ENCODE measurements at regions not wholly inside any gene's neighbourhood (a gene's known extent, or its start where the extent isn't known, plus 50 kb on each side); places are given as distances from the start of the nearest gene placed in this dataset.

GRCh38 chr6:145498425-145498824 is 236.9 kb downstream of the EPM2A start:
- TF ChIP-seq CTCF (IDR thresholded peaks at IDR 0.05; ENCODE audit: unreplicated experiment): no peak
- Mint-ChIP-seq H3K4me1 (no peaks in the 10 kb centered on the region), H3K27me3 (ENCODE audit: low read depth) (peaks cover 4% of the 10 kb centered on the region), H3K36me3 (peaks cover 2% of the 10 kb centered on the region), H3K4me3 (no peak overlapping the region), H3K9me3 (peaks cover 20% of the 10 kb centered on the region), H3K27ac (no peak overlapping the region)
- no peak for DNase-seq (ENCODE audit: low spot score in 2 of 2, unreplicated experiment in 2 of 2)

GRCh38 chr6:145502416-145502815 is 232.9 kb downstream of the EPM2A start:
- peaks cover 4% of the 10 kb centered on the region for H3K27me3 Mint-ChIP-seq (ENCODE audit: low read depth)
- H3K4me1 Mint-ChIP-seq: peaks cover 6% of the 10 kb centered on the region
- H3K4me3 Mint-ChIP-seq: no peak overlapping the region
- TF ChIP-seq CTCF (IDR thresholded peaks at IDR 0.05; ENCODE audit: unreplicated experiment): no peak
- DNase-seq (ENCODE audit: low spot score in 2 of 2, unreplicated experiment in 2 of 2): no peak
- H3K36me3 Mint-ChIP-seq: no peaks in the 10 kb centered on the region
- no peak overlapping the region for H3K27ac Mint-ChIP-seq
- H3K9me3 Mint-ChIP-seq: peaks cover 7% of the 10 kb centered on the region

GRCh38 chr6:145506136-145506535 is 229.2 kb downstream of the EPM2A start:
- Mint-ChIP-seq H3K4me3 (no peak overlapping the region), H3K4me1 (peaks cover 6% of the 10 kb centered on the region), H3K27ac (no peak overlapping the region), H3K36me3 (peaks cover 7% of the 10 kb centered on the region), H3K9me3 (peaks cover 37% of the 10 kb centered on the region), H3K27me3 (ENCODE audit: low read depth) (no peaks in the 10 kb centered on the region)
- no peak for DNase-seq (ENCODE audit: low spot score in 2 of 2, unreplicated experiment in 2 of 2)
- TF ChIP-seq CTCF (IDR thresholded peaks at IDR 0.05; ENCODE audit: unreplicated experiment): no peak

DNA sequence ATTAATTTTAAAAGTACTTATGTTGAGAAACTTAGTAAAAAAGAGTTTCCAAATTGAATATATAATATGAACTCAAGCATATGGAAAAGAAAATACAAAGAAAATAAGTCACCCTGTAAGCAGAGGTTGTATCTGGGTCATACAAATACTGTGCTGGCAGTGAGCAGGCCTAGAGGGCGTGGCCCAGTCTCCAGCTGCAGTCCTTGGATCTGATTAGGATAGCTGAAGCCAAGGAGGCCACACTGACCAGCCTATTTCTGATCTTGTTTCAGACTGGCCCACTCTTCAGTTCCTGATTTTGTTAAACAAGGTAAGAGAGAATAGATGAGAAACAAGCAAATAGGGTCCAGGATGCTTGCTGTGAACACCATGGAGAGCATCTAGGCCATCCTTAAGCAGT is 228.8 kb downstream of the EPM2A start:
- no peak for DNase-seq (ENCODE audit: low spot score in 2 of 2, unreplicated experiment in 2 of 2)
- TF ChIP-seq CTCF (IDR thresholded peaks at IDR 0.05; ENCODE audit: unreplicated experiment): no peak
- H3K27ac Mint-ChIP-seq: no peak overlapping the region
- H3K27me3 Mint-ChIP-seq (ENCODE audit: low read depth): no peaks in the 10 kb centered on the region
- no peak overlapping the region for H3K4me3 Mint-ChIP-seq
- peaks cover 7% of the 10 kb centered on the region for H3K36me3 Mint-ChIP-seq
- peaks cover 6% of the 10 kb centered on the region for H3K4me1 Mint-ChIP-seq
- peaks cover 41% of the 10 kb centered on the region for H3K9me3 Mint-ChIP-seq

DNA sequence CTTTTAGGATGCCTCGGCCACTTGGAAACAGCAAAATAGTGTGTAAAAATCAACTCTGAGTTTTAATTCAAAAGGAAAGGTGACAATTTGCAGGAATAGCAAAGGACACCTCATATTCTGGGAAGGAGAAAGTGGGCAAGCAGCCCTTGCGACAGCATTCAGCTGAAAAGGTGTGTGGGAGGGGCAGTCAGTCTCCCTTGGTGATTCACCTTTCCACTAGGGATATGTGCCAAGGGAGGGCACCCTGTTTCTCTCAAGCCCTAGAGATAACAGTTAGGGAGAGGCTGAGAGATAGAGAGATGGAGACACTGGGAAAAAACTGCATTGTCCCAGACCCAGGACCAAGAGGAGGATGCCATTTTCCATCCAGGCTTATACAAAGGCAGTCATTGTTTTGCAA is 228.1 kb downstream of the EPM2A start:
- no peak overlapping the region for H3K4me3 Mint-ChIP-seq
- peaks cover 7% of the 10 kb centered on the region for H3K36me3 Mint-ChIP-seq
- TF ChIP-seq CTCF (IDR thresholded peaks at IDR 0.05; ENCODE audit: unreplicated experiment): no peak
- H3K27ac Mint-ChIP-seq: no peak overlapping the region
- peaks cover 6% of the 10 kb centered on the region for H3K4me1 Mint-ChIP-seq
- DNase-seq (ENCODE audit: low spot score in 2 of 2, unreplicated experiment in 2 of 2): no peak
- no peaks in the 10 kb centered on the region for H3K27me3 Mint-ChIP-seq (ENCODE audit: low read depth)
- peaks cover 47% of the 10 kb centered on the region for H3K9me3 Mint-ChIP-seq

GRCh38 chr6:145508107-145508506 is 227.2 kb downstream of the EPM2A start:
- DNase-seq (ENCODE audit: low spot score in 2 of 2, unreplicated experiment in 2 of 2): no peak

More at GRCh38 chr6:145508107-145508506, 227.2 kb downstream of the EPM2A start:
- H3K27ac Mint-ChIP-seq: no peak overlapping the region
- no peak overlapping the region for H3K4me3 Mint-ChIP-seq
- H3K4me1 Mint-ChIP-seq: peaks cover 6% of the 10 kb centered on the region
- H3K36me3 Mint-ChIP-seq: peaks cover 7% of the 10 kb centered on the region
- H3K27me3 Mint-ChIP-seq (ENCODE audit: low read depth): no peaks in the 10 kb centered on the region
- TF ChIP-seq CTCF (IDR thresholded peaks at IDR 0.05; ENCODE audit: unreplicated experiment): no peak
- peaks cover 52% of the 10 kb centered on the region for H3K9me3 Mint-ChIP-seq
